SK-N-SH treated with all-trans-retinoic acid at 6 μM for 48 hours (cell line): ENCODE measurements at regions not wholly inside any gene's neighbourhood (a gene's known extent, or its start where the extent isn't known, plus 50 kb on each side); places are given as distances from the start of the nearest gene placed in this dataset.

ENCODE experiments used
- ARNTL ChIP-seq: fragments of 450-650 bp; formaldehyde crosslinking; IDR thresholded peaks from 2 replicates; pipeline ENCODE4 v1.5.0; 2020; ENCODE audit warnings: low read depth, mild to moderate bottlenecking, moderate library complexity, borderline replicate concordance
- BACH2 ChIP-seq: fragments of 250-450 bp; sonication (Bioruptor Pico); IDR thresholded peaks from 2 replicates; pipeline ENCODE4 v1.9.0; 2021; ENCODE audit warnings: mild to moderate bottlenecking, borderline replicate concordance
- PATZ1 ChIP-seq: fragments of 250-450 bp; sonication (Bioruptor Pico); IDR thresholded peaks from 2 replicates; pipeline ENCODE4 v1.8.0; 2020; ENCODE audit warnings: mild to moderate bottlenecking, moderate library complexity, borderline replicate concordance
- SNAI2 ChIP-seq: fragments of 250-450 bp; sonication (Bioruptor Pico); IDR thresholded peaks from 2 replicates; pipeline ENCODE4 v1.5.0; 2020; ENCODE audit warnings: mild to moderate bottlenecking, moderate library complexity
- TCF4 ChIP-seq: fragments of 250-450 bp; sonication (Bioruptor Pico); IDR thresholded peaks from 2 replicates; pipeline ENCODE4 v1.8.0; 2021; ENCODE audit warnings: mild to moderate bottlenecking, moderate library complexity, borderline replicate concordance
- ZNF565 ChIP-seq: fragments of 450-650 bp; formaldehyde crosslinking; conservative IDR thresholded peaks from 2 replicates; pipeline ENCODE4 v1.5.0; 2020; ENCODE audit warnings: low read depth, mild to moderate bottlenecking, moderate library complexity
- TF ChIP-seq, protein P1 (sequence below): fragments of 250-450 bp; sonication (Bioruptor Pico); IDR thresholded peaks from 2 replicates; pipeline ENCODE4 v1.5.1; 2021; ENCODE audit warnings: mild to moderate bottlenecking, moderate library complexity

GRCh38 chr11:70656252-70656651 lies 257.9 kb downstream of the CTTN start:
- TF ChIP-seq SNAI2 (CRISPR knock-in tag) = no peak
- no peak for TF ChIP-seq BACH2 (CRISPR knock-in tag)
- no peak for TF ChIP-seq TCF4 (CRISPR knock-in tag)
- no peak for TF ChIP-seq ARNTL (CRISPR knock-in tag)
- TF ChIP-seq, protein P1, sequence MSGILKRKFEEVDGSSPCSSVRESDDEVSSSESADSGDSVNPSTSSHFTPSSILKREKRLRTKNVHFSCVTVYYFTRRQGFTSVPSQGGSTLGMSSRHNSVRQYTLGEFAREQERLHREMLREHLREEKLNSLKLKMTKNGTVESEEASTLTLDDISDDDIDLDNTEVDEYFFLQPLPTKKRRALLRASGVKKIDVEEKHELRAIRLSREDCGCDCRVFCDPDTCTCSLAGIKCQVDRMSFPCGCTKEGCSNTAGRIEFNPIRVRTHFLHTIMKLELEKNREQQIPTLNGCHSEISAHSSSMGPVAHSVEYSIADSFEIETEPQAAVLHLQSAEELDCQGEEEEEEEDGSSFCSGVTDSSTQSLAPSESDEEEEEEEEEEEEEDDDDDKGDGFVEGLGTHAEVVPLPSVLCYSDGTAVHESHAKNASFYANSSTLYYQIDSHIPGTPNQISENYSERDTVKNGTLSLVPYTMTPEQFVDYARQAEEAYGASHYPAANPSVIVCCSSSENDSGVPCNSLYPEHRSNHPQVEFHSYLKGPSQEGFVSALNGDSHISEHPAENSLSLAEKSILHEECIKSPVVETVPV (CRISPR knock-in tag) = no peak
- no peak for TF ChIP-seq PATZ1 (CRISPR knock-in tag)
- TF ChIP-seq ZNF565 (CRISPR knock-in tag) = no peak
